ENCODE measurements at regions not wholly inside any gene's neighbourhood (a gene's known extent, or its start where the extent isn't known, plus 50 kb on each side); places are given as distances from the start of the nearest gene placed in this dataset.

GRCh38 chr13:21761770-21762169, 90.9 kb downstream of the FGF9 start:
- H3K23ac ChIP-seq (ENCODE audit: low read depth, low read length) = no peak overlapping the region
- no peak overlapping the region for H2AK9ac ChIP-seq (replicated peaks; ENCODE audit: low read depth, low read length, poor library complexity)
- DNase-seq = no peak
- H3K36me3 ChIP-seq (ENCODE audit: control insufficient read depth, insufficient read depth, low read length) = no peaks in the 10 kb centered on the region
- H3K14ac ChIP-seq (replicated peaks; ENCODE audit: low read depth, low read length) = no peak overlapping the region
- H3K9ac ChIP-seq (ENCODE audit: low read depth, low read length) = no peak overlapping the region
- no peak overlapping the region for H2BK5ac ChIP-seq (ENCODE audit: low read depth, low read length, poor library complexity, severe bottlenecking)
- H3K56ac ChIP-seq (ENCODE audit: extremely low read depth, insufficient read depth, low read length) = no peak overlapping the region
- no peak overlapping the region for H4K5ac ChIP-seq (ENCODE audit: low read depth, low read length)
- H4K20me1 ChIP-seq (ENCODE audit: insufficient read depth, low read length) = no peaks in the 10 kb centered on the region
- WGBS, 2 experiments (ENCODE audit: extremely low coverage in 2 of 2, insufficient read length in 1 of 2) = 40% methylated on average over 1 of the region's 5 CpGs; no CpG with 5 or more reads in 1 of the 2 experiments
- H3K18ac ChIP-seq (ENCODE audit: low read depth, low read length) = no peak overlapping the region
- no peaks in the 10 kb centered on the region for H3K79me1 ChIP-seq (ENCODE audit: low read depth in 1 of 2, low read length in 2 of 2)
- H3K27ac ChIP-seq (ENCODE audit: insufficient read depth, low read length) = no peak overlapping the region
- H2AFZ ChIP-seq (replicated peaks; ENCODE audit: low read length, poor library complexity) = no peak overlapping the region
- H4K91ac ChIP-seq (ENCODE audit: insufficient read depth, low read depth, low read length) = no peak overlapping the region
- no peak overlapping the region for H2BK20ac ChIP-seq (ENCODE audit: low read depth, low read length)
- ChIA-PET CTCF (no interaction called here), POLR2A (ENCODE audit: unreplicated experiment) (no interaction called here)
- no peak overlapping the region for H2AK5ac ChIP-seq (ENCODE audit: low read depth, low read length)
- in situ Hi-C loops (cut with MboI; ENCODE audit: low sequenced_read_pairs) = no loop called here
- BruUV-seq (replicated peaks) = no TSS peak
- dilution Hi-C loops (cut with HindIII; ENCODE audit: low sequenced_read_pairs, unreplicated experiment) = no loop called here
- intact Hi-C loops (cut with micrococcal nuclease) = loop anchor here (10.0 kb wide), 1 partner anchor 513 kb away; no protein-coding TSS in a partner anchor
- H3K4me2 ChIP-seq (ENCODE audit: low read depth, low read length) = no peak overlapping the region
- no peak overlapping the region for H3K4ac ChIP-seq (ENCODE audit: low read depth, low read length)
- H3K9me3 ChIP-seq (ENCODE audit: control insufficient read depth, insufficient read depth, low read length) = no peaks in the 10 kb centered on the region
- no peak overlapping the region for H2BK120ac ChIP-seq (ENCODE audit: low read depth, low read length)
- no peak overlapping the region for H2BK15ac ChIP-seq (ENCODE audit: low read depth, low read length)
- H3K4me3 ChIP-seq (ENCODE audit: insufficient read depth, low read depth, low read length) = no peak overlapping the region
- ATAC-seq (ENCODE audit: low read depth) = no peak
- H3K4me1 ChIP-seq (ENCODE audit: control insufficient read depth, insufficient read depth, low read length) = no peaks in the 10 kb centered on the region
- H3K27me3 ChIP-seq (ENCODE audit: control insufficient read depth, insufficient read depth, low read length) = peaks cover 2% of the 10 kb centered on the region; the same call in 1 of the 2 replicates
- no peak for TF ChIP-seq MAFK (IDR thresholded peaks at IDR 0.05; ENCODE audit: low read depth, low read length)
- no peak for TF ChIP-seq USF2 (IDR thresholded peaks at IDR 0.05; ENCODE audit: low read depth, low read length)
- no peak for TF ChIP-seq RAD21 (IDR thresholded peaks at IDR 0.05; ENCODE audit: low read length)
- no peak overlapping the region for H4K8ac ChIP-seq (ENCODE audit: low read depth in 2 of 2, low read length in 2 of 2)
- no peaks in the 10 kb centered on the region for H3K9me1 ChIP-seq (ENCODE audit: insufficient read depth, low read length)
